ENCODE measurements at regions not wholly inside any gene's neighbourhood (a gene's known extent, or its start where the extent isn't known, plus 50 kb on each side); places are given as distances from the start of the nearest gene placed in this dataset.
A peak's percentile ranks its signal among the peaks of the same experiment; 100 is the strongest.
"Not testable (repeated sequence)": the region's sequence is repeated elsewhere in the genome, so short reads cannot be mapped to it uniquely, and the experiment has no call there.

- DNase-seq (ENCODE audit: low read depth): no peak
These were observed 81.1 kb downstream of the ARL6IP4 start for GRCh38 chr12:123061441-123062205.

- no peak for DNase-seq (ENCODE audit: low read depth)
These were observed 79.0 kb downstream of the ARL6IP4 start for GRCh38 chr12:123059500-123059899.

GRCh38 chr12:123058980-123059379 is 78.5 kb downstream of the ARL6IP4 start:
- no peak for DNase-seq (ENCODE audit: low read depth)

- no peak for DNase-seq (ENCODE audit: low read depth)
These were observed 78.0 kb downstream of the ARL6IP4 start for GRCh38 chr12:123058481-123058880.

GRCh38 chr12:123057513-123058265 is 77.2 kb downstream of the ARL6IP4 start:
- DNase-seq (ENCODE audit: low read depth): no peak

GRCh38 chr12:123056709-123057108 is 76.2 kb downstream of the ARL6IP4 start:
- no peak for DNase-seq (ENCODE audit: low read depth)

- DNase-seq (ENCODE audit: low read depth): no peak
These were observed 75.6 kb downstream of the ARL6IP4 start for GRCh38 chr12:123056053-123056452.

- DNase-seq (ENCODE audit: low read depth): no peak
These were observed 74.8 kb downstream of the ARL6IP4 start for GRCh38 chr12:123055281-123055766.

- DNase-seq (ENCODE audit: low read depth): no peak
These were observed 73.9 kb downstream of the ARL6IP4 start for GRCh38 chr12:123054371-123054770.

GRCh38 chr12:123051556-123051955 is 71.1 kb downstream of the ARL6IP4 start:
- no peak for DNase-seq (ENCODE audit: low read depth)

GRCh38 chr12:123050913-123051312 is 70.4 kb downstream of the ARL6IP4 start:
- no peak for DNase-seq (ENCODE audit: low read depth)

GRCh38 chr12:123050331-123050831 is 69.9 kb downstream of the ARL6IP4 start:
- DNase-seq (ENCODE audit: low read depth): no peak

GRCh38 chr12:123049398-123050240 is 69.1 kb downstream of the ARL6IP4 start:
- DNase-seq (ENCODE audit: low read depth): no peak

GRCh38 chr12:123047892-123048291 is 67.4 kb downstream of the ARL6IP4 start:
- not testable (repeated sequence) for DNase-seq (ENCODE audit: low read depth)

- DNase-seq (ENCODE audit: low read depth): no peak
These were observed 66.8 kb downstream of the ARL6IP4 start for GRCh38 chr12:123047289-123047688.

GRCh38 chr12:123046431-123046830 is 66.0 kb downstream of the ARL6IP4 start:
- DNase-seq (ENCODE audit: low read depth): no peak

- no peak for DNase-seq (ENCODE audit: low read depth)
These were observed 65.2 kb downstream of the ARL6IP4 start for GRCh38 chr12:123045678-123046077.

- no peak for DNase-seq (ENCODE audit: low read depth)
These were observed 63.9 kb downstream of the ARL6IP4 start for GRCh38 chr12:123044351-123044750.

GRCh38 chr12:123043536-123044001 is 63.1 kb downstream of the ARL6IP4 start:
- DNase-seq (ENCODE audit: low read depth): peak; percentile 48

- no peak for DNase-seq (ENCODE audit: low read depth)
These were observed 62.4 kb downstream of the ARL6IP4 start for GRCh38 chr12:123042833-123043232.

GRCh38 chr12:123041811-123042655 is 61.6 kb downstream of the ARL6IP4 start:
- DNase-seq (ENCODE audit: low read depth): no peak

Measured in stimulated activated CD8-positive, alpha-beta memory T cell treated with anti-CD3 and anti-CD28 coated beads, Interleukin-12 subunit alpha, Interleukin-12 subunit beta, amount 100 ng/mL, for 4 hours (primary cell).